ENCODE measurements at regions not wholly inside any gene's neighbourhood (a gene's known extent, or its start where the extent isn't known, plus 50 kb on each side); places are given as distances from the start of the nearest gene placed in this dataset.

GRCh38 chr2:236444187-236444586 lies 125.4 kb upstream of the ACKR3 start:
- no peak for TF ChIP-seq CTCF (IDR thresholded peaks at IDR 0.05)
- TF ChIP-seq POLR2AphosphoS5 (IDR thresholded peaks at IDR 0.05; ENCODE audit: low read depth, low read length): no peak
- no peak for TF ChIP-seq REST (IDR thresholded peaks at IDR 0.05; ENCODE audit: insufficient read depth in 1 of 2, low read depth in 2 of 2, low read length in 1 of 2)
- TF ChIP-seq SIN3A (IDR thresholded peaks at IDR 0.05; ENCODE audit: borderline replicate concordance, insufficient read depth, low read depth, low read length): no peak
